IgD-negative memory B cell (primary cell): ENCODE measurements at regions not wholly inside any gene's neighbourhood (a gene's known extent, or its start where the extent isn't known, plus 50 kb on each side); places are given as distances from the start of the nearest gene placed in this dataset.

Source experiments
- H3K27ac Mint-ChIP-seq, 3 donors: one replicate each; pipeline ENCODE4 v1.8.0; 2020 to 2022; ENCODE audit warnings: mild to moderate bottlenecking in 3 of 3, mixed read lengths in 3 of 3, moderate library complexity in 1 of 3
- H3K27me3 Mint-ChIP-seq: one replicate; pipeline ENCODE4 v1.8.0; 2021; ENCODE audit warnings: mixed read lengths
- H3K36me3 Mint-ChIP-seq: one replicate; pipeline ENCODE4 v1.8.0; 2020; ENCODE audit warnings: mild to moderate bottlenecking, mixed read lengths
- H3K4me1 Mint-ChIP-seq, 3 donors: one replicate each; pipeline ENCODE4 v1.8.0; 2020 to 2022; ENCODE audit warnings: mixed read lengths in 3 of 3, mild to moderate bottlenecking in 1 of 3
- H3K4me3 Mint-ChIP-seq, 4 donors: one replicate each; pipeline ENCODE4 v1.8.0; 2020 to 2022; ENCODE audit warnings: mild to moderate bottlenecking in 4 of 4, mixed read lengths in 4 of 4, moderate library complexity in 3 of 4
- H3K9me3 Mint-ChIP-seq, 3 donors: one replicate each; pipeline ENCODE4 v1.8.0; 2020 to 2021; ENCODE audit warnings: mixed read lengths in 3 of 3, mild to moderate bottlenecking in 1 of 3

DNA sequence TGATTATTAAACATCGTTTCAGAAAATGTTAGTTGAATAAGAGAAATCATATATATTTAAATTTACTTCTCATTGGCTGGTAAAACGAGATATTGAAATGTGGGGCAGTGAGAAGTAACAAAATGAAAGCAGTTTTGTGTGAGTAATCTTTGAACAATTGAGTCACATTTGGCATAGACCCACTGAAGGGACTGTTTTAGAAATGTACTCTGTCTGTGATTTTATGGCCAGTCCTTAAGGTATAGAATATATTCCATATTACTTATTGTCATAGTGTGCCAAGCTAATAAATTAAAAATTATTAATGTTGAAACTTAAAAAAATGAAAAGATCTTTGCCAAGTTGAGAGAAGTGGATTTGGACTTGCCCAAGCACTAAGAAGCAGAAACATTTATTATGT lies 222.4 kb upstream of the COL3A1 start:
- Mint-ChIP-seq H3K36me3 (no peaks in the 10 kb centered on the region), H3K4me1 (no peaks in the 10 kb centered on the region), H3K4me3 (no peak overlapping the region), H3K27ac (no peak overlapping the region), H3K27me3 (no peaks in the 10 kb centered on the region), H3K9me3 (peaks cover 0 to 6% (median 0%) of the 10 kb centered on the region in 3 donors)

DNA sequence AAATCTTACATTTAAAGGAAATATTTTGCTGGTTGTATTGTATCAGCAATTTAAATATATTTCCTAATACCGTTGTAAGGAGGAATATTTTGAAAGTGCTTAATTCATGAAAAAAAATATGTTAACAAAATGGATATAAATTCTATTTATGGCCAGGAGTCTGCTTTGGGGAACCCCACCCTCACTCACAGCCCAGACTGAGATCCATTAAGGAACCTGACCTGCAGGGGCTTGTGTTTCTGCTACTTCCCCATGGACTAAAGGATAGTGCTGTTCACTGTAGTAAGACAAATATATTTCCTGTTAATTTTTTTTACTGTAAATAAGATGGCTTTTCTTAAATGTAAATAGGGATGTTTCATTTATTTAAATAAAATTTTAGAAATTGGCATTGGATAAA lies 221.9 kb upstream of the COL3A1 start:
- H3K27ac Mint-ChIP-seq = no peak overlapping the region
- no peaks in the 10 kb centered on the region for H3K27me3 Mint-ChIP-seq
- H3K4me1 Mint-ChIP-seq = peaks cover 0 to 1% (median 0%) of the 10 kb centered on the region in 3 donors
- no peak overlapping the region for H3K4me3 Mint-ChIP-seq
- H3K36me3 Mint-ChIP-seq = no peaks in the 10 kb centered on the region
- peaks cover 0 to 6% (median 3%) of the 10 kb centered on the region in 3 donors for H3K9me3 Mint-ChIP-seq

DNA sequence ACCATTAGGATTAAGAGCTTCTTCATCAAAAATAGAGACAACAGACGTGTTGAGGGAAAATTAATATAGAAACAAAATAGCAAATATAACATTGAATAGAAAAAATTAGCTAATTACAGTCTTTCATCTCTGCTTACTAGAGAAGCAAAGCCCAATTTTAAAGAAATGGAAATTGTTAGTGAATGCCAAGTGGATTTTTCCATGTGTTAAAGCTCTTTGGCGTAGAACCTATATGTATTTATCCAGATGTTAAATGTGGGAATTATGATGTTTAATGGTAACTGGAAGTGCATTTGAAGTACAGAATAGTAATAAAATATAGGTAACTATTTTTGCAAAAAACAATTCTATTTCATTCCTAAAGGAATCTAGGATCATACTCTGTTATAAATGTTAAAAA lies 212.0 kb upstream of the COL3A1 start:
- H3K36me3 Mint-ChIP-seq = no peaks in the 10 kb centered on the region
- H3K9me3 Mint-ChIP-seq = peaks cover 0 to 11% (median 5%) of the 10 kb centered on the region in 3 donors
- H3K4me1 Mint-ChIP-seq = peaks cover 0 to 3% (median 0%) of the 10 kb centered on the region in 3 donors
- no peak overlapping the region for H3K27ac Mint-ChIP-seq
- H3K27me3 Mint-ChIP-seq = no peaks in the 10 kb centered on the region
- no peak overlapping the region for H3K4me3 Mint-ChIP-seq

DNA sequence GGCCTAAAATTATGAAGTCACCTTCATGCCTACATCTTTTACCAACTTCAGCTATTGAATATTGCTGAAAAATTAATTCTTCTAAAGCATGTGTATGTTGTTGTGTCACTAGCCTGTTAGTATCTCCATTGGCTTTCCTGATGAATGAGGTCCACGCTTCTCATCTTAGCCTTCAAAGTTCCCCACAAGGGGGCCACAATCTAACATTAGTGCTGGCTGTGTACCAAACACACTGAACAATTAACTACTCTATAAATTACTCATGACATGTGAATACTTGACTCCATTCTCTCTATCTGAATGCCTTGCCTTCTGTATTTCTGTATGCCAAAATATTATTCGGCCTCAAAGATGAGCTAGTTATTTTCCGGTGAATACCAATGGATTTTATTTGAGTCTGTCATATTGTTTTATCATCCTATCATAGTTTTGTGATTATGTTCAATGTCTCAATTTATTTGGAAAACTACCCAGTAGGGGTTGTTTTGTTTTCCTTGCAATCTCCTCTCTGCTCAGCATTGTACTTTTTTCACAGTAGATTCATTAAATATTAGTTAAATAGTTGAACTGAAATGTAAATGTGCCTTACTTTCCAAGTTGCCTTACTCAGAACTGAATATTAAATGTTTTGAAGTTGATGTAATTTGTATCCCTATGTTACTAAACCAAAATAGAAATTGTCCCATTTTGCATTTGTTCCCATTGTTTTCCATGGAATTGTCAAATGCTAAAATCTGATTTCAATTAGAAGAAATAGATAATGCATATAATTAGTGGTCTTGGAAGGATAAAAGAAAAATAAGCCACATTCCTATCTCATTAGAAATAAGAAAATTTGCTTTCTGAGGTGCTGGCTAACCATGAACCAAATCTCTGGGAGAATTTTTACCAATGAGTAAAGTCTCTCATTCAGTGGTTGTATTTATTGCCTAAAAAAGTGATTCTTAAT lies 208.4 kb upstream of the COL3A1 start:
- Mint-ChIP-seq H3K27me3 (no peaks in the 10 kb centered on the region), H3K27ac (no peak overlapping the region), H3K9me3 (peaks cover 0 to 4% (median 3%) of the 10 kb centered on the region in 3 donors), H3K36me3 (no peaks in the 10 kb centered on the region), H3K4me1 (no peaks in the 10 kb centered on the region), H3K4me3 (no peak overlapping the region)

DNA sequence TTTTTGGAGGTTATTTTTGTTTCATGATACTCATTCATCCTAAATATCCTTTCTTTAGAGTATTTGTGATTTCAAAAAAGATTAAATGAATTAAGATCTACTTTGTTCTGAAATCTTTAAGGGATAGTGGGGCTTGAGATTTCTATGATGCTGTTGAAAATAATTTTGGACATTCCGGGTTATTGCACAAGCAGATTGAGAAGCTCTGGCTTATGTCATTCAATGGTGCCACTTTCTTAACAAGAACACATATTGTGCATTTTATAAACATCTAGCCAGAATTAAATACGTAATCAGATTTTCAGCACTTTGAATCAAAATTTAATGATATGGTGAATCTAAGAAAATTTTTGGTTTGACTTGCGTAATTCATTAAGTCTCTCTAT lies 207.7 kb upstream of the COL3A1 start:
- Mint-ChIP-seq H3K36me3 (no peaks in the 10 kb centered on the region), H3K27me3 (no peaks in the 10 kb centered on the region), H3K27ac (no peak overlapping the region), H3K9me3 (peaks cover 0 to 4% (median 3%) of the 10 kb centered on the region in 3 donors), H3K4me3 (no peak overlapping the region), H3K4me1 (no peaks in the 10 kb centered on the region)

DNA sequence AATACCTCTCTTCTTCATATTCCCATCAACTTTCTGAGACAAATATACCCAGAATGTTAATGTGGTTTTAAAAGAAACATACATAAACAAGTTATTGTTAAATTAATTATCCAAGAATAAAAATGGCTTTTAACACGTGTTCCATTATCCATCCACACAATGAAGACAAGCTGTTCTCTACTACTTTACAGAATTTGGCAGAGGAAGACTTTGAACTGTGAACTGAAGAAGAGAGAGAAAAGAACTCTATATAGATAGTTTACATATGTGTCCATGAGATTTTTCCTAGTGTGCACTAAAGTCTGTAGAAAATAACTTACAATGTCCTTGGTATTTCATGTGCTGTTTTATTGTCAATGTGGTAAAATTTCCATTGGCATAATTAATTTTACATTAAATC lies 207.0 kb upstream of the COL3A1 start:
- no peaks in the 10 kb centered on the region for H3K27me3 Mint-ChIP-seq
- no peaks in the 10 kb centered on the region for H3K36me3 Mint-ChIP-seq
- H3K9me3 Mint-ChIP-seq = peaks cover 0 to 10% (median 3%) of the 10 kb centered on the region in 3 donors
- no peaks in the 10 kb centered on the region for H3K4me1 Mint-ChIP-seq
- no peak overlapping the region for H3K4me3 Mint-ChIP-seq
- no peak overlapping the region for H3K27ac Mint-ChIP-seq

DNA sequence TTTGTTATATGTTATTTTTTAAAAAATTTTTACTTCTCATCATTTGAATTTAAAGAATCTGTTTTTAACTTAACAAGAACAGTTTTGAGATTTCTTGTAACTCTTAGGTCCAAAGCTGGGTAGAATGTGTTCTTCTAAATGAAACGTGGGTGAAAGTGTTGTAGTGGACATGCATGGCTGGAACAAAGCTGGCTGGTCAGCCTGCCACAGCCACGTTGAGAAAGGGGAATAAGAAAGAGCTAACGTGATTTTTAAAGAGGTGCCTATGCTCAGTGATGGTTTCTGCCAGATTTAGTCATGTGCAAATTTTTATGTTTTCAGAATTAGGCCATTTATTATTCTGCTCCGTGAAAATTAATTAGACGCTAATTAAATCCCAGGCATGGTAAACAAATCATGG lies 203.9 kb upstream of the COL3A1 start:
- H3K27me3 Mint-ChIP-seq = no peaks in the 10 kb centered on the region
- no peaks in the 10 kb centered on the region for H3K4me1 Mint-ChIP-seq
- H3K36me3 Mint-ChIP-seq = no peaks in the 10 kb centered on the region
- H3K9me3 Mint-ChIP-seq = peaks cover 2 to 6% (median 3%) of the 10 kb centered on the region in 3 donors
- H3K27ac Mint-ChIP-seq = no peak overlapping the region
- H3K4me3 Mint-ChIP-seq = no peak overlapping the region

DNA sequence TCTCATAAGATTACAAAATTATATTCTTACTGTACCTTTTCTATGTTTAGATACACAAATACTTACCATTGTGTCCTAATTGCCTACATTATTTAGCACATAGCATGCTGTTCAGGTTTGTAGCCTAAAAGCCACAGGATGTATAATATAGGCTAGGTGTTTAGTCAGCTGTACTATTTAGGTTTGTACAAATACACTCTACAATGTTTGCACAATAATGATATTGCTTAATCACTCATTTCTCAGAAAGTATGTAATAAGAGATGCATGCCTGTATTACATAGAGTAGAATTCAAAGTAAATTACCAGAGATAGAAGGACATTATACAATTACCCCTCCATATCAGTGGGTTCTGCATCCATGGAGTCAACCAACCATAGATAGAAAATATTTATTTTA lies 201.1 kb upstream of the COL3A1 start:
- no peak overlapping the region for H3K4me3 Mint-ChIP-seq
- H3K36me3 Mint-ChIP-seq = no peaks in the 10 kb centered on the region
- H3K4me1 Mint-ChIP-seq = no peaks in the 10 kb centered on the region
- no peaks in the 10 kb centered on the region for H3K27me3 Mint-ChIP-seq
- H3K27ac Mint-ChIP-seq = no peak overlapping the region
- H3K9me3 Mint-ChIP-seq = peaks cover 3 to 6% (median 4%) of the 10 kb centered on the region in 3 donors

DNA sequence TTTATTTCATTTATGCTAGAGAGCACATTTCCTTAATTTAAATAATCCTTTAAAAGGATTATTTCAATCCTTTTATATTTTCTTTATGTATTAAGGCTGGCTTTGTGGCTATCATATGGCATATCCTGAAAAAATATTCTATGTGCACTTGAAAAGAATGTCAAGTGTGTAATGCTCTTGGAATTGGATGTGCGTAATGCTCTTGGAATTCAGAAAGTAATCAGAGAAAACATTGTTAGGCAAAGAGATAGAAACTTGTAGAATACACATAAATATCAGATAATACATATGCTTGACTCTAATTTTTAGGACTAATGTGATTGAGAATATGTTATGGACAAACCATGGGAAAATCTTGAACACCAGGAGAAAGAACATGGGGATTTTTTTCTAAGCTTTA lies 197.5 kb upstream of the COL3A1 start:
- Mint-ChIP-seq H3K4me3 (no peak overlapping the region), H3K27me3 (no peaks in the 10 kb centered on the region), H3K4me1 (no peaks in the 10 kb centered on the region), H3K36me3 (no peaks in the 10 kb centered on the region), H3K27ac (no peak overlapping the region), H3K9me3 (peaks cover 0 to 6% (median 4%) of the 10 kb centered on the region in 3 donors)

DNA sequence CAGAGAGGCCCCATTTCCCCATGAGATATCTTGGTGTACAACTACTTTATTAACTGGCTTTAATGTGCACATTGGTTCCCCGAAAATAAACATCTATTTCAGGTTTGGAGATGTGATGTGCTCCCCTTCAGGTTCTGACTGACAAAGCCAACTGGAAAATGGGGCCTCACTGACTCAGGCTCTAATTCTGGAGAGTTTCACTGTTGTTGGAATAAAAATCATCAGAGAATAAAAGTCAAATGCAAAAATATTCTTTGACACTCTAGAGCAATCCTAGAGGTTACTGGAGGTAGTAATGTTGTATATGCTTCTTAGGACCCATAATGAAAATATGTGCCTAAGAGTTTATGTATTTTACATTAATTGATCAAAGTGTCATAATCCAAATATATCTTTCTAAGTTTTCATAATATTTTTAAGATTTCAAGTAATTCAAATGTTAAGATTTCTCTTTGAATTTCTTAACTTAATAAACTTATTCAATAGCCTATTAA lies 189.9 kb upstream of the COL3A1 start:
- peaks cover 1 to 5% (median 2%) of the 10 kb centered on the region in 3 donors for H3K9me3 Mint-ChIP-seq
- peaks cover 2% of the 10 kb centered on the region for H3K36me3 Mint-ChIP-seq
- H3K4me3 Mint-ChIP-seq = no peak overlapping the region
- no peak overlapping the region for H3K27ac Mint-ChIP-seq
- H3K27me3 Mint-ChIP-seq = no peaks in the 10 kb centered on the region
- H3K4me1 Mint-ChIP-seq = peaks cover 0 to 2% (median 0%) of the 10 kb centered on the region in 3 donors

DNA sequence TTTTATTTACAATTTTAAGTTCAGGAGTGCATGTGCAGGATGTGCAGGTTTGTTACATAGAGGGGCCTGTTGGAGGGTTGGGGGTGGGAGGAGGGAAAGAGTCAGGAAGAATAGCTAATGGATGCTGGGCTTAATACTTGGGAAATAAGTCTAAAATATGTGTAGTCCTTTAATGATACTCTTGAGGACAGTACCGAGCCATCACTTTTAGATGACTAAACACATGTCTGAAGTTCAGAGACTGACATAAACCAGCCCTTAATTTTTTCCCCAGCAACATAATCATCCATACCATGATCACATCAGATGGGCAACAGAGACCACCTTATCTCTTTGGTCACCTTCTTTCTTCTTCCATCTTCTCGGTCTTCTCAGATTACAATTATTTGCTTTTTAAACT lies 189.1 kb upstream of the COL3A1 start:
- no peak overlapping the region for H3K27ac Mint-ChIP-seq
- H3K4me3 Mint-ChIP-seq = no peak overlapping the region
- peaks cover 1 to 5% (median 2%) of the 10 kb centered on the region in 3 donors for H3K9me3 Mint-ChIP-seq
- no peaks in the 10 kb centered on the region for H3K27me3 Mint-ChIP-seq
- peaks cover 2% of the 10 kb centered on the region for H3K36me3 Mint-ChIP-seq
- H3K4me1 Mint-ChIP-seq = peaks cover 0 to 2% (median 0%) of the 10 kb centered on the region in 3 donors

DNA sequence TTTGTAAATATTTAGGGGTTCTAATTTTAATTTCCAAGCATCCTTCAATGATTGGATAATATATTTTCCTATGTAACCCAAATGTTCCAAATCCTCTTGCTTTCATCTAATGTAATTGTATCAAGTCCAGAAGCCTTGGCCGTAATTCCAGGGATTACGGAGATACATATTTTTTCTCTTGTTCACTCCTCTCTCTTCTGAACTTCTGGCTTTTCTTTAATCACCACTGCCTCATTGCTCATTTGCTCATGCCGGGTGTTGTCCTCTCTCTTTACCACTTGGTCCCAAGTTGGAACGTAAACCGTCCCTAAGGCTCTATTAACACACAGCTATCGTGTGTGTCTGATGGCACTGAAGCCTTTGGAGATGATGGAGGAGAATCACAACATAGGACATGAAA lies 188.7 kb upstream of the COL3A1 start:
- Mint-ChIP-seq H3K9me3 (peaks cover 1 to 5% (median 2%) of the 10 kb centered on the region in 3 donors), H3K36me3 (peaks cover 2% of the 10 kb centered on the region), H3K4me1 (peaks cover 0 to 2% (median 0%) of the 10 kb centered on the region in 3 donors), H3K27me3 (no peaks in the 10 kb centered on the region), H3K27ac (no peak overlapping the region), H3K4me3 (no peak overlapping the region)

DNA sequence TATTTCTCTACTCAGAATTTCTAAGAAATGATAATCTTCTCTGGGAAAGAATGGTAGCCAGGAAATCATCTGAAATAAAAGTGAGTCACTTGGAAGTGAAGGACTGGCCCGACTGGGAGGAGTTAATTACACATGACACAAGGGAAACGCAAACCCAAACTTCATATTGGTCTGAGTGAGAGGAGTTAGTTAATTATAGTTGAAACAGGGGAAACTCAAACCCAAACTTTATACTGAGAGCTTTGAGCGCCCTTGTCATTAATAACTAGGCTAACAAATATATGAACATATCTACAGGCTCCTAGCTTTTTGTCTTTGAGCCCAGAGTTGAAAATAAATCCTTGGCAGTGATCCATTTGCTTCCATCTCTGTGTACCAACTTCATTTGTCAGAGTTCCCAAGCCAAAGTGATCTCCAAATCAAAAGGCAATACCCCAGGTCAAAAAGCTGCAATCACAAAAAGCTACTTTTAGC lies 187.8 kb upstream of the COL3A1 start:
- Mint-ChIP-seq H3K36me3 (peaks cover 2% of the 10 kb centered on the region), H3K27me3 (no peaks in the 10 kb centered on the region)

DNA sequence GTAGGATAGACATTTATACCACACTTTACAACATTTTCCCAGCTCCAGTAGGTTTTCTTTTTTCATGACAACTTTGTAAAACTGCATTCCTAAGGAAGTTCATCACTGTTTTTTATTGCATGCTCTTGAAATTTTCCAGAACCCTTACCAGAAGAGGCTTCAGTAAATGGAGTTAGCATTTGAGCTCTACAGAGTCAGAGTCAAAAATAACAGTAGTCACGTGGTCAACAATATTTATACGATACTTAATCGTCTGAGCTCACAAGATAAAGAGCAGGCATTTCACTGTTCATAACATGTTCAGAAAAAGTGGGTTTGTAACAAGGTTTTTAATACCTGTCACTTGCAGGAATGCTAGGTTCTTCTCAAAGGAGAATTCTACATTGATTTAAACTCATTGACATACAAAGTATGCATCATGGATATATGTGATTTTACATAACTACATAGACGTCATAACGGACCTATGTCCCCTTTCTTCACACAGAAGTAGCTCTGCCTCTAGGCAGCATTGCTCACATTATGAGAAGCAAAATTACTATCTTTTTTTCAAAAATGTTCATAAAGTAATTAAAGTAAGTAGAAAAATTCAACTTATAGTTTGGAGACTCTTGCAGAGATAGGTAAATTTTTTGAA lies 187.0 kb upstream of the COL3A1 start:
- peaks cover 0 to 2% (median 0%) of the 10 kb centered on the region in 3 donors for H3K4me1 Mint-ChIP-seq
- H3K27me3 Mint-ChIP-seq = no peaks in the 10 kb centered on the region
- H3K9me3 Mint-ChIP-seq = peaks cover 1 to 5% (median 2%) of the 10 kb centered on the region in 3 donors
- H3K4me3 Mint-ChIP-seq = no peak overlapping the region
- no peak overlapping the region for H3K27ac Mint-ChIP-seq
- no peaks in the 10 kb centered on the region for H3K36me3 Mint-ChIP-seq

More for the DNA sequence above, 187.8 kb upstream of the COL3A1 start:
- H3K9me3 Mint-ChIP-seq = peaks cover 1 to 5% (median 2%) of the 10 kb centered on the region in 3 donors
- H3K4me1 Mint-ChIP-seq = peaks cover 0 to 2% (median 0%) of the 10 kb centered on the region in 3 donors
- H3K27ac Mint-ChIP-seq = no peak overlapping the region
- H3K4me3 Mint-ChIP-seq = no peak overlapping the region

DNA sequence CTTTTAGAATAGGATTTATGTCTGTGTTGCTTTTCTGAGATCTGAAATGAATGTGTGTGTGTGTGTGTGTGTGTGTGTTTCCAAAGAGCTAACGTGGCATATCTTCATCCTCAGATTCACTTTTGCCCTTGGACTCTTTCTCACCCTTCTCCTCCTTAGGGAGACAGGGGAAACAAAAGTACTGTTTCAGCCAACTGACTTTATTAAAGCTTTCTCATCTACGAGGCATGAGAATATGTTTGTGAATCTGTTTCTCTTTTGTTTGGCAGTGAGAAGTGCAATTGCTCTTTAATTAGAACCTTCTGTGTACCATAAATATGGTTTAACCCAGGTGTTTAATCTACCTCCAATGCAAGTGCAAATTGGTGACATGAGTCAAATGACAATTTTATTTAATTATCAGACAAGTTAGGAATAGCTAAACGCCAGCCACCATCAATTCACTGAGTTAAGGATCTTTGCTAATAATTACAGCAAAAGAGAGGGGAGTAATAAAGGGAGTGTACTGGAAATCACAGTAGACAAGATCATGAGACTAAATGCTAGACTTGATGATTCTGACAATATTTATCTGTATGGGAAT lies 186.4 kb upstream of the COL3A1 start:
- Mint-ChIP-seq H3K4me1 (peaks cover 0 to 2% (median 0%) of the 10 kb centered on the region in 3 donors), H3K36me3 (no peaks in the 10 kb centered on the region), H3K9me3 (peaks cover 1 to 5% (median 2%) of the 10 kb centered on the region in 3 donors), H3K4me3 (no peak overlapping the region), H3K27me3 (no peaks in the 10 kb centered on the region), H3K27ac (no peak overlapping the region)
